COLO829 (cell line): ENCODE measurements at regions not wholly inside any gene's neighbourhood (a gene's known extent, or its start where the extent isn't known, plus 50 kb on each side); places are given as distances from the start of the nearest gene placed in this dataset.
A peak's percentile ranks its signal among the peaks of the same experiment; 100 is the strongest.
"Not testable (repeated sequence)": the region's sequence is repeated elsewhere in the genome, so short reads cannot be mapped to it uniquely, and the experiment has no call there.

Experiments
- DNase-seq: peaks from one replicate; pipeline ENCODE4 v3.0.0; 2012; ENCODE audit warnings: low spot score

GRCh38 chr6:125431971-125432370 is 130.2 kb upstream of the HDDC2 start:
- no peak for DNase-seq

DNA sequence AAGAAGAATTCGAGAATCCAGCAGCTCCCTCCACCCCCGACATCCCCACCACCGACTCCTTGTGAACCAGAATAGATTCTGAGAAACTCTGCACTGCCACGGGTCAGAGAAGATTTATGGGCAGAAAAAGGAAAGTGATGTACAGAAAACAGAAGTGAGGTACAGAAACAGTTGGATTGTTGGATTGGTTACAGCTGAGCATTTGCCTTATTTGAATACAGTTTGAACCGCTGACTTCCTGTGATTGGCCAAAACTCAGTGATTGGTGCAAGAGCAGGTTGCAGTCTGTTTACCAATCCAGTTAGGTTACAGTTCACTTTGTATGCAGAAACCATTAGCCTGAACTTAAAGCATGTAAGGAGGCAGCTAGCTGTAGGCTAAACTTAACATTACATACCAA is 131.2 kb upstream of the HDDC2 start:
- no peak for DNase-seq

GRCh38 chr6:125434760-125435159 is 133.0 kb upstream of the HDDC2 start:
- no peak for DNase-seq

GRCh38 chr6:125439512-125439911 is 137.7 kb upstream of the HDDC2 start:
- no peak for DNase-seq

- DNase-seq = peak; percentile 47
Measured at GRCh38 chr6:125444006-125444923, 142.5 kb upstream of the HDDC2 start.

GRCh38 chr6:125445054-125445453 is 143.3 kb upstream of the HDDC2 start:
- peak; percentile 29 for DNase-seq

DNA sequence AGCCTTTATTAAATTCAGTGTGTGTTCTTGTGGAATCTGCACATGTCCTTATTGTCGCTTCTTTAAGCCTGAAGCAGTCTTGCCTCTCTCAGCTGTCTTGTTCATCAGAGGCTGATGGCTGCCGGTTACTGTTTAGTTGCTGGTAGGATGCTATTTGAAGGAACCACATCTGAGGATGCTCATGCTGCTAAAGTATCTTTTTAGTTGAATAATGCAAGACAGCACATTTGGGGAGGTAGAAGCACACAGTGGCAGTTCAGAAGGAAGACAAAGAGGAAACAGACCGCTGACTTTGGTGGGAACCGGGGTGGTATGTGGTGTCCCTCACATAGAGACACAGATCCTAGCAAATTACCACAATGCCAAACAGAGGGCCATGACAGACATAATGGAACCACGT is 144.2 kb upstream of the HDDC2 start:
- DNase-seq = no peak

- no peak for DNase-seq
Measured at GRCh38 chr6:125451750-125452149, 150.0 kb upstream of the HDDC2 start.

DNA sequence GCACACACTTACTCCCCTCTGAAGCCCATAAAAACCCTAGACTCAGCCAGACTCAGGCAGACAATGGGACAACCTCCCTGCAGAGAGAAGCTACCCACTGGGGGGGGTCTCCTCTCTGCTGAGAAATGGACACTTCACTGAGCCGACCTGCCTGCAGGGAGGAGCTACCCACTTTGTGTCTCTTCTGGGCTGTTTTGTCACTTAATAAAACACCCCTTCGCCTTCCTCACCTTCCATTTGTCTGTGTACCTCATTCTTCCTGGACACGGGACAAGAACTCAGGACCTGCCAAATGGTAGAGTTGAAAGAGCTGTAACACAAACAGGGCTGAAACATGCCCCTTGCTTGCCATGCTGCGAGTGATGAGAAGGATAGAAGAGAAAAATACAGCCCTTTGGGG is 151.7 kb upstream of the HDDC2 start:
- DNase-seq = no peak

DNA sequence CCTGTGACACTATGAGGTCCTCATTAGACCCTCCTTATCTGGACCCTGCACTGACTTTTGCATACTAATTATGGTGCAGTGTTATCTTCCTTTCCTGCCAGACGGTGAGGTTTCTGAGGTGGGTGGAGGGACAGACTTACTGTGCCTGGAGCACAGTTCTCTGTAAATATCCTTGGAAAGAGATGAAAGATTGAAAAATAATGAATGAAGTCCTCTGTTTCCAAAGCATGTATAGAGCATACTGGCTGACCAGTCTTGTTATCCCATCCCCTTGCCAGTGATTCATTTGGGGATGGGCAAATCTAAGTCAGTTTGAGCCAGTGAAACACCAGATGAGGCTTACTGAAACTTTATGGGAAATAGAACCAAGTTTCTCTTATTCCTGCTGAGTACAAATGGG is 152.6 kb upstream of the HDDC2 start:
- peak; percentile 76 for DNase-seq

- not testable (repeated sequence) for DNase-seq
Measured at GRCh38 chr6:125458493-125458892, 156.7 kb upstream of the HDDC2 start.

- DNase-seq = not testable (repeated sequence)
Measured at GRCh38 chr6:125465332-125465731, 163.6 kb upstream of the HDDC2 start.

GRCh38 chr6:125469915-125470314 is 168.1 kb upstream of the HDDC2 start:
- peak; percentile 27 for DNase-seq

GRCh38 chr6:125471667-125472066 is 169.9 kb upstream of the HDDC2 start:
- no peak for DNase-seq

DNA sequence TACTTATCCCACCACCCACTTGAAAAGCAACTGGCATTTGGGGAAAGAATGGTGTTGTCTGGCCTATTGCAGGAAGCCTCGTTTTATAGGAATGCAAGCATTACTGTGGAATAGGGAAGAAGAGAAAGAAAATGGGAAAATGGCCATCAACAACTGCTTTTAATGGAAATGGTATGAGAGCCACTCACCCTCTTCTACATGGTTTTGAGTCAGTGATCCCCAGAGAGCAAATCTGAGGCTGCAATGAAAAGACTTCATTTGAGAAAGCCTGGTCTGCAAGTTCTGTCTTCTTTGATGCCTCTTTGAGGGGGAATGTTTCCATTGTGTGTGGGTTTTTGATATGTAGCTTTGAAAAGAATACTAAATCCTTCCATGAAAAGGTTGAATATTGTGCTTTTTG is 172.3 kb upstream of the HDDC2 start:
- DNase-seq = peak; percentile 47

DNA sequence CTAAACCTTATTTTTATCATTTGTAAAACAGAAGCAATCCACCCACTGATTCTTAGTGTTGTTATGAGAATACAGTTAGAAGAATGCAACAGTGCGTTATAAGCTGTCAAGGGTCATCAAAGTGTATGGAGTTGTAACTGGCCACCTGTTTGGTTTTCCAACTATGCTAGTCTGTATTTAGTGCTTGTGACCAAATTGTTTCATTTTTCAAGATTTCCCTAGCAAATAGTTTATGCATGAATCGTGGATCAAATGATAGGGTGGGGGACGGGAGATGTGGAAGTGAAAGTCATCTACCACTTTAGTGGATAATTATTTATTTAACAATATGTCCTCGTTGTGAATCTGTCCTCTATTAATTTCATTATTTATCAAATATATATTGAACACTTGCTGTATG is 175.4 kb upstream of the HDDC2 start:
- DNase-seq = no peak

DNA sequence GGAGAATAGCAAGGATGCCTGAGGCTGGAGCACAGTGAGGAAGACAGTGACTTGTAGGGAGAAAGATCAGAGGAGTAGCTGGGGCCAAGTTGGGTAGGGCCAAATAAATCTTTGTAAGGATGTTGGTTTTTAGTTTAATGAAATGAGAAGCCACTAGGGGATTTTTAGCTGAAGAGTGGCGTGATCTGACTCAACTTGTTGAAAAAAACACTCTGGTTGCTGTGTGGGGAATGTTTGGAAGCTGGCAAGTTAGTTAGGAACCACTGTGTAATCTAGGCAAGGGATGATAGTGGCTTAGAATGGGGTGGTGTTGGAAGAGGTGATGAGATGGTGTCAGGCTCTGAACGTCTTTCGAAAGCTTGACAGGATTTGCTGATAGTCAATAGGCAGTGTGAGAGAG is 176.1 kb upstream of the HDDC2 start:
- DNase-seq = no peak

DNA sequence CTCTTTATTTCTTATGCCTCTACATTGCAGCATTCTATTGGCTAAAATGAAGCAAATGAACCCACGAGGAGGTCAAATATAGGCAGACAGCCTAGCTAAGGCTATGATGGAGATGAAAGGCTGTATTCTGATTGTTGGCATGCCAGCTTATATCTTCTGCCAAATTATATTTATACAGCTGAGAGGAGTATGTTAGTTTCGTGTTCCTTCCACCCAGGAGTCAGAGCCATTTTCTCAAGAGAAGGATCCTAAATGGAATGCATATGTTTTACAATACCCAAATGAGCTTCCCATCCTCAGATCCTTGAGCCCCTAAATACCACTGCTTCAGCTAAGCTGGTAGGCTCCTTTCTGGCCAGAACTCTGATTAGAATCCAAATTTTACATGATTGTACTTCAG is 178.4 kb upstream of the HDDC2 start:
- DNase-seq = no peak

- DNase-seq = no peak
Measured at GRCh38 chr6:125480571-125480970, 178.8 kb upstream of the HDDC2 start.

GRCh38 chr6:125481056-125481455 is 179.3 kb upstream of the HDDC2 start:
- DNase-seq = no peak

GRCh38 chr6:125485757-125486156 is 184.0 kb upstream of the HDDC2 start:
- no peak for DNase-seq

DNA sequence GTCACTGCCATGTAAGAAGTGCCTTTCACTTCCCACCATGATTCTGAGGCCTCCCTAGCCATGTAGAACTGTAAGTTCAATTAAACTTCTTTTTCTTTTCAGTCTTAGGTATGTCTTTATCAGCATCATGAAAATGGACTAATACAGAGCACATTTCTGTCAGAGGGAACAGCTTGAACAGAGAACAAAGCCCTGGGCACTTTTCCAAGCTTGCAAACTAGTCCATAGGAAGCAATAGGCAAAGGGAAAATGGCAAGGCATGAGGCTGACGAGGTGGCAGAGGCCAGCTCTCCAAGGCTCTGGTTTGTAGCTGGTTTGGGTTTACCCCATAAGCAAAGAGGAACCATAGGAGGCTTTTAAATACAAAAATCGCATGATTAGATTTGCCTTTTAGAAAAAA is 185.1 kb upstream of the HDDC2 start:
- DNase-seq = no peak

DNA sequence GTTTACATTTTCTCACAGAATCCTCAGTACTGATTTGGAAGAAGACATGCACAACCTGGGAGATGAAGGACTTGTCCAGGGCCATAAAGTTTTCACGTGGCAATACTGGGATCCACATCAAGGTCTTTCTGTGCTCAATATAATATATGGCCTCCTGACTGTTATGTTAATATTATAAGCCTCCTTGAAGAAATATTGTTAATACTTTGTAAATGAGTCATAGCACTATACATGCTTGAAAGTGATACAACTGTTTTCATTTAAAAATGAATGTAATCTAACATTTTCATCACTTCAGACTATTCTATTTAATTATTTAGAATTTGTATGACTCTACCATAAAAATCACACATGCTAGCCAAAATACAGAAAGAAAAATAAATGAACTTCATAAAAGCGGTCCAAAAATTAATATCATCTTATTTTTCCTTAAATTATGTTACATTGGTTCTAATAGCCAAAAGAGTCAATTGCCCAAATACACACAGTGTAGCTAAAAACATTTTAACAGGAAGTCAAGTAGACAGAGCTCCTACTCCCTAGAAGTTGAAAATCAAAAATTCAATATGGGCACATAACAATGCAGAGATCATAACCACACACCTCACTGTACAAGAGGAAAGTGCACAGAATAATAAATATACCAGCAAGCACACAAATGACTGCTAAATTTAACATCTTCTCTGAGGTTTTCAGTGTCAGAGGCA is 188.0 kb upstream of the HDDC2 start:
- DNase-seq = no peak
